Fibroblast of the aortic adventitia (primary cell): ENCODE measurements at regions not wholly inside any gene's neighbourhood (a gene's known extent, or its start where the extent isn't known, plus 50 kb on each side); places are given as distances from the start of the nearest gene placed in this dataset.
"Not testable (repeated sequence)": the region's sequence is repeated elsewhere in the genome, so short reads cannot be mapped to it uniquely, and the experiment has no call there.

ENCODE experiments used
- DNase-seq: peaks from one replicate; pipeline ENCODE4 v3.0.0-alpha.2; 2010; ENCODE audit warnings: low read depth
- H3K4me3 ChIP-seq: 2 replicates; pipeline ENCODE4 v1.5.1; 2011; ENCODE audit warnings: low read depth, mild to moderate bottlenecking, control low read depth, low read length, moderate library complexity
- TF ChIP-seq, protein P1 (sequence below): IDR thresholded peaks from 2 replicates; pipeline ENCODE4 v1.5.1; 2011; ENCODE audit warnings: mild to moderate bottlenecking, low read length, control low read depth, inconsistent platforms; ENCODE audit not compliant: insufficient read depth

DNA sequence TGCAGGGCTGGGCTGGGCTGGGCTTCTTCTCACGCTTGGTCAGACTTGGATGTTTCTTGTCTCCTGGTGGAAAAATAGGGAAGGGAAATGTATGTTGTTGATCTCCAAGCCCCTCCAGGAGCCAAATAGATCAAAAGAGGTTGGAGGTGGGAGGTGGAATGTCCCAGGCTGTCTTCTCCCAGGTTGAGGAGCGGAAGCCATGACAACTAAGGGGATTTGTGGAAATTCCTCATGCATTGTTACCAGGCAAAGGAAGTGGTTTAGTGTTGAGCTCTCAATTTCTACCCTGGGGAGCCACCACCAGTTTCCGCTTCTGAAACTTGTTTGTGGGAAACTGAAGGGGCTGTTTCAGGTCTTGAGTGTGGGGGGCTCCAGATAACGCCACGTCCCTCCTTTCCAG lies 79.0 kb downstream of the SPRY4 start:
- no peak for DNase-seq
- TF ChIP-seq, protein P1, sequence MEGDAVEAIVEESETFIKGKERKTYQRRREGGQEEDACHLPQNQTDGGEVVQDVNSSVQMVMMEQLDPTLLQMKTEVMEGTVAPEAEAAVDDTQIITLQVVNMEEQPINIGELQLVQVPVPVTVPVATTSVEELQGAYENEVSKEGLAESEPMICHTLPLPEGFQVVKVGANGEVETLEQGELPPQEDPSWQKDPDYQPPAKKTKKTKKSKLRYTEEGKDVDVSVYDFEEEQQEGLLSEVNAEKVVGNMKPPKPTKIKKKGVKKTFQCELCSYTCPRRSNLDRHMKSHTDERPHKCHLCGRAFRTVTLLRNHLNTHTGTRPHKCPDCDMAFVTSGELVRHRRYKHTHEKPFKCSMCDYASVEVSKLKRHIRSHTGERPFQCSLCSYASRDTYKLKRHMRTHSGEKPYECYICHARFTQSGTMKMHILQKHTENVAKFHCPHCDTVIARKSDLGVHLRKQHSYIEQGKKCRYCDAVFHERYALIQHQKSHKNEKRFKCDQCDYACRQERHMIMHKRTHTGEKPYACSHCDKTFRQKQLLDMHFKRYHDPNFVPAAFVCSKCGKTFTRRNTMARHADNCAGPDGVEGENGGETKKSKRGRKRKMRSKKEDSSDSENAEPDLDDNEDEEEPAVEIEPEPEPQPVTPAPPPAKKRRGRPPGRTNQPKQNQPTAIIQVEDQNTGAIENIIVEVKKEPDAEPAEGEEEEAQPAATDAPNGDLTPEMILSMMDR: no peak

DNA sequence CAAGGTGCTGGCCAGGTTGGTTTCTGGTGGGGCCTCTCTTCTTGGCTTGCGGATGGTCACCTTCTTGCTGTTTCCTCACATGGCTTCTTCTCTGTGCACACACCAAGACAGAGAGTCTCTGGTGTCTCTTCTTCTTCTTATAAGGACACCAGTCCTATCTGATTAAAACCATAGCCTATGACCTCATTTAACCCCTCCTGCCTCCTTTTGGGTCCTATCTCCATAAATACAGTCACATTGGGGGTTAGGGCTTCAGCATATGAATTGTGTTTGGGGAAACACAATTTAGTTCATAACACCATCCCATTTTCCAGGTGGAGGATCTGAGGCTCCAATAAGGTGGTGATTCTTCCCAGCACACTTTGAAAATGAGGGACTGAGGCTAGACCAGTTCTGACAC lies 80.4 kb downstream of the SPRY4 start:
- DNase-seq: no peak
- H3K4me3 ChIP-seq: no peak overlapping the region
- TF ChIP-seq, protein P1: no peak

More for the DNA sequence above, 79.0 kb downstream of the SPRY4 start:
- no peak overlapping the region for H3K4me3 ChIP-seq

DNA sequence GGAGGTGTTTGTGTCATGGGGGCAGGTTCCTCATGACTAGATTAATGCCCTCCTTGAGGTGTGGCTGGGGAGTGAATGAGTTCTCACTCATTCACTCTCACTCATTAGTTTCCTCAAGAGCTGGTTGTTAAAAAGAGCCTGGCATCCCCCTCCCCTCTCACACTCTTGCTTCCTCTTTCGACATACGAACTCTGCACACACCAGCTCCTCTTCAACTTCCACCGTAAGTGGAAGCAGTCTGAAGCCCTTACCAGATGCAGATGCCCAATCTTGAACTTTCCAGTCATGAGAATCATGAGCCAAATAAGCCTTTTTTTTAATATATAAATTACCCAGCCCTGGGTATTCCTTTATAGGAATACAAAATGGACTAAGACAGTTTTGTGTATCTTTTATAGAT lies 82.5 kb downstream of the SPRY4 start:
- H3K4me3 ChIP-seq: no peak overlapping the region
- TF ChIP-seq, protein P1: no peak
- DNase-seq: no peak

DNA sequence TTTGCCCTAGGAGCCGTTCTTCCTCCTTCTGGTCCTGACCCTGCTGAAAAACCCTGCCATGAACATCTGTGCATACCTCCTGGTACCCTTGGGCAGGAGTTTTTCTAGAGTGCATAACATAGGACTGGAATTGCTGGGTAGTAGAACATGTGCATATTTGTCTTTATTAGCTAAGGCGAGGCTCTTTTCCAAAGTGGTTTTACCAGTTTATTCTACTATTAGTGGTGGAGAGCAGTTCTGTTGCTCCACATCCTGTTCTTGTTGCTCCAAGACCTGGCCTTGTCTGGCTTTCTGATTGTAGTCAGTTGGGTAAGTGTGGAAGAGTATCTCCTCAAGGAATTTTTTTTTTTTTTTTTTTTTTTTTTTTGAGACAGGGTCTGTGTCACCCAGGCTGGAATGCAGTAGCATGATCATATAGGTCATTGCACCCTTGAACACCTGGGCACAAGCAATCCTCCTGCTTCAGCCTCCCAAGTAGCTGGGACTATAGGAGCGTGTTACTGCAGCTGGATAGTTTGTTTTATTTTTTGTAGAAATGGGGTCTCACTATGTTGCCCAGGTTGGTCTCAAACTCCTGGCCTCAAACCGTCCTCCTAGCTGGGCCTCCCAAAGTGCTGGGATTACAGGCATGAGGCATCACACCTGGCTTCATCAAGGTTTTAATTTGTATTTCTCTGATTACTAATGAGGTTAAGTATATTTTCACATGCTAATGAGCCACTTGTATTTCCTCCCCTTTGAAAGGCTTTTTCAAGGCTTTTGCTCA lies 85.2 kb downstream of the SPRY4 start:
- TF ChIP-seq, protein P1: no peak
- DNase-seq: no peak
- H3K4me3 ChIP-seq: no peak overlapping the region

DNA sequence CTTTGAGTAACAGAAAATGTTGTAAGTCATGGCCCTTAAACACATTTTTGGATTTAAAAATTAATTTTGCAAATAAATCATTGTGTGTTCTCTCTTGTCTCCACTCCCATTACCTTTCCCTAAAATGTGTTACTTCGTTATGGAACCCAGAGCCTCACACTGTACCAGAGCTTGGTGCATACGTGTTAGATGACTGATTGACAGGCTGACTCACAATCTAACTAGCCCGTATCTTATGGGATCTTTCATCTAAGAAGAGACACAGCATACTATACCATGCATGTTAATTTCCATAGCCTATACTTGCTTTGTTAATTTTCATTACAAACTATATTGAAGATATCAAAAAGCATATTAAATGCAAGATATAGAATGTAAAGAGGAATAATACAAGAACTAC lies 87.1 kb downstream of the SPRY4 start:
- no peak overlapping the region for H3K4me3 ChIP-seq
- DNase-seq: no peak
- TF ChIP-seq, protein P1: no peak

DNA sequence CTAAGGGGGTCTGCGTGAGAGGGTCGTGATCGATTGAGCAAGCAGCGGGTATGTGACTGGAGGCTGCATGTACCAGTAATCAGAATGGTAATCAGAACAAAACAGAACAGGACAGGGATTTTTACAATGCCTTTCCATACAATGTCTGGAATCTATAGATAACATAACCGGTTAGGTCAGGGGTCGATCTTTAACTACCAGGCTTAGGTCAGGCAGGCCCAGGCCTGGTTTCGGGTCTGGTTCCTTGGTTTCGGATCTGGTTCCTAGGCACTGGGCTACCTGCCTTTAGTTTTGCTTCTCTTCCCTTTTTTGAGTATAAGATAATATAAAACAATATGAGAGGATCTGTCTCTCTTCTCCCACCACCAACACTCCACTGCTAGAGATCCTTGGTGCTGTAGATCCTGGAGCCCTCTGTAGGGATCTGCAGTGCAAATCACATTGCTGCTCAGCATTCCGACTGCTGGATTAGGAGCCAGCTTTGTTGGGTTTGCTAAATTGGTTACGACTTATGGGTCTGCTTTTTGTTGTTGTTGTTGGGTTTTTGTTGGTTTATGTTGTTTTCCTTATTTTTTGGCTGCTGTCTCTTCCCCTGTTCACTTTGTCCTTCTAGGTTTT lies 88.0 kb downstream of the SPRY4 start:
- not testable (repeated sequence) for H3K4me3 ChIP-seq, DNase-seq

DNA sequence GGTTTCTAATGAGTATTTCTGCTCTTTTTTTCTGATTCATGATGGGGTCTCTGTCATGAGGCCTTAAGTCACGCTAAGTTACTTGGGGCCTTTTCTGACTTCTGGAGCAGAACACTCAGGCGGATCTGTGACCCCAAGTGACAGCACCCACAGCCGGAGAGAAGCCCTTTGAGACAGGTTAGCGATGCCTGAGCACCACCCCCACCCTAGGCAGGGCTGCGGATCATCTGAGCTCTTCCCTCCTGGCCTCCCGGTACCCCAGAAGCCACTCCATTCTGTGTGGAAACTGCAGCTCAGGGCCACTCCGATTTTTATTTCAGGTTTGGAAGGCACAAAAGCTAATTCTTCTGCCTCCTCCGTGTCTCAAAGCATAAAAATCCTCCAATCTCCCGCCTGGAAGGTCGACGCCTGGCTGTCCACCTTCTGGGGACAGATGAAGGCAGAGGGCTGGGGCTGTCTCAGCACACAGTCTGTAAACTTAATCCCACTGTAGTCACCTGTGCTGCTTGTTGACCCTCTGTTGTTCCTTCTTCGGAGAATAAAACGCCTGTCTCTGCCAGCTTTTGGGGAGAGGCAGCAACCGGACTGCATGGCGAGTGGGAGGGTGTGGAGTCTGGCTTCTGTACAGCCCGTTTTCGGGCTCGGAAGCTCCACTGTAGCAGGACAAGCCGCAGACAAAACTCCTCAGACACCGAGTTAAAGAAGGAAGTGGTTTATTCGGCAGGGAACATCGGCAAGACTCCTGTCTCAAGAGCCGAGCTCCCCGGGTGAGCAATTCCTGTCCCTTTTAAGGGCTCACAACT lies 88.8 kb downstream of the SPRY4 start:
- no peak overlapping the region for H3K4me3 ChIP-seq
- TF ChIP-seq, protein P1: no peak
- DNase-seq: no peak
